Esophagus muscularis mucosa (tissue), 3 donors: ENCODE measurements at regions not wholly inside any gene's neighbourhood (a gene's known extent, or its start where the extent isn't known, plus 50 kb on each side); places are given as distances from the start of the nearest gene placed in this dataset.

Experiments
- CTCF ChIP-seq, 3 experiments: fragments of 200-600 bp in 2 of 3; fragments of 450-650 bp in 1 of 3; sonication (generic) in 2 of 3; IDR thresholded peaks; one replicate each; pipeline ENCODE4 v1.5.1; 2017 to 2019; ENCODE audit warnings: antibody characterized with exemption in 3 of 3, mild to moderate bottlenecking in 2 of 3, moderate library complexity in 1 of 3
- POLR2AphosphoS5 ChIP-seq, 2 donors: sonication (generic); formaldehyde crosslinking; IDR thresholded peaks; one replicate each; pipeline ENCODE4 v1.6.1; 2017; ENCODE audit warnings: antibody characterized with exemption in 2 of 2

- TF ChIP-seq CTCF (IDR thresholded peaks at IDR 0.05) (no peak), POLR2AphosphoS5 (IDR thresholded peaks at IDR 0.05) (no peak)
Measured at GRCh38 chr16:35506018-35506897, 2046.8 kb downstream of the TP53TG3F start.
